ENCODE measurements at regions not wholly inside any gene's neighbourhood (a gene's known extent, or its start where the extent isn't known, plus 50 kb on each side); places are given as distances from the start of the nearest gene placed in this dataset.
"Not testable (repeated sequence)": the region's sequence is repeated elsewhere in the genome, so short reads cannot be mapped to it uniquely, and the experiment has no call there.

- DNase-seq: no peak
Measured at GRCh38 chr3:18593231-18593630, 168.1 kb upstream of the SATB1 start.

- no peak for DNase-seq
Measured at GRCh38 chr3:18591120-18591519, 166.0 kb upstream of the SATB1 start.

GRCh38 chr3:18586076-18586475 lies 160.9 kb upstream of the SATB1 start:
- DNase-seq: no peak

- no peak for DNase-seq
Measured at GRCh38 chr3:18585004-18585968, 160.1 kb upstream of the SATB1 start.

GRCh38 chr3:18580268-18580667 lies 155.1 kb upstream of the SATB1 start:
- DNase-seq: no peak

- no peak for DNase-seq
Measured at GRCh38 chr3:18579661-18580060, 154.5 kb upstream of the SATB1 start.

- DNase-seq: no peak
Measured at GRCh38 chr3:18575573-18575972, 150.4 kb upstream of the SATB1 start.

- DNase-seq: no peak
Measured at GRCh38 chr3:18572809-18573208, 147.7 kb upstream of the SATB1 start.

GRCh38 chr3:18567293-18567692 lies 142.2 kb upstream of the SATB1 start:
- DNase-seq: no peak

- no peak for DNase-seq
Measured at GRCh38 chr3:18562364-18563154, 137.4 kb upstream of the SATB1 start.

- no peak for DNase-seq
Measured at GRCh38 chr3:18559331-18559842, 134.2 kb upstream of the SATB1 start.

- no peak for DNase-seq
Measured at GRCh38 chr3:18558507-18558906, 133.4 kb upstream of the SATB1 start.

- DNase-seq: no peak
Measured at GRCh38 chr3:18557216-18557615, 132.1 kb upstream of the SATB1 start.

GRCh38 chr3:18556503-18557135 lies 131.5 kb upstream of the SATB1 start:
- no peak for DNase-seq

- DNase-seq: no peak
Measured at GRCh38 chr3:18556001-18556408, 130.9 kb upstream of the SATB1 start.

- not testable (repeated sequence) for DNase-seq
Measured at GRCh38 chr3:18552579-18553105, 127.5 kb upstream of the SATB1 start.

- no peak for DNase-seq
Measured at GRCh38 chr3:18546632-18547031, 121.5 kb upstream of the SATB1 start.

GRCh38 chr3:18544146-18544545 lies 119.0 kb upstream of the SATB1 start:
- DNase-seq: no peak

- no peak for DNase-seq
Measured at GRCh38 chr3:18538463-18539230, 113.5 kb upstream of the SATB1 start.

GRCh38 chr3:18533039-18533438 lies 107.9 kb upstream of the SATB1 start:
- no peak for DNase-seq

GRCh38 chr3:18531662-18532061 lies 106.5 kb upstream of the SATB1 start:
- no peak for DNase-seq

- DNase-seq: no peak
Measured at GRCh38 chr3:18529631-18530030, 104.5 kb upstream of the SATB1 start.

Data from cerebellar nuclear complex (tissue), 1 donor.